Dedifferentiated amniotic fluid mesenchymal stem cell (primary cell): ENCODE measurements at regions not wholly inside any gene's neighbourhood (a gene's known extent, or its start where the extent isn't known, plus 50 kb on each side); places are given as distances from the start of the nearest gene placed in this dataset.

ENCODE experiments used
- DNase-seq: peaks from one replicate; pipeline ENCODE4 v3.0.0-alpha.2; 2016; ENCODE audit errors: extremely low spot score

GRCh38 chr16:51731160-51731559 lies 580.1 kb upstream of the SALL1 start:
- no peak for DNase-seq

GRCh38 chr16:51723036-51723724 lies 572.1 kb upstream of the SALL1 start:
- no peak for DNase-seq

DNA sequence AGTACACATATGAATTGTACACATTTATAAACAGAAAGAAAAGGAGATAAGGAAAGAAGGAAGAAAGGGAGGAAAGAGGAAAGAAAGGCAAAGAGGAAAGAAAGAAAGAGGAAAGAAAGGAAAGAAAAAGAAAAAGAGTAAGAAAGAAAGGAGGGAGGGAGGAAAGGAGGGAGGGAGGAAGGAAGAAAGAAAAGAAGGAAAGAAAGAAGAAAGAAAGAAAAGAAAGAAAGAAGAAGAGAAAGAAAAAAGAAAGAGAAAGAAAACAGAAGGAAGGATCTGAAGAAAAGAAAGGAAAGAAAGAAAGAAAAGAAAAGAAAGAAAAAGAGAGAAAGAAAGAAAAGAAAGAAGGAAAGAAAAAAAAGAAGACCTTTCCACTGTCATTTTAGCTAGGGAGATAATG lies 571.4 kb upstream of the SALL1 start:
- no peak for DNase-seq

- no peak for DNase-seq
Observed at GRCh38 chr16:51719376-51719775, 568.3 kb upstream of the SALL1 start.

DNA sequence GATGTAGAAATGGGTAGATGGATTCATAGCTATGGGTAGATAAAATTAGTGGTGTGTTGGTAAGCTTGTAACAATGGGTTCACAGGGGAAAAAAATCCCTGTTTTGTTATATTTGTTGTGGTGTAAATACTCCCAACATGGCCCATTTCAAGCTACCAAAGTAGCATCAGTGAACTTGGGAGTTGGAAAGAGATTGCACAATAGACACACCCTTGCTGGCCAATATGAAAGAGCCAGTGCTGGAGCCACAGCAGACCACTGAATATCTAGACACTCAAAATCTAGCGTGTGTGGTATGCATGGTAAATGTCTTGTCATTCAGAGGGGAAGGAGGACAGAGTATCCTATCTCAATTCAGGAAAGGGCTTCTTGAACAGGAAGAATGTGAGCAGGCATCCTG lies 565.1 kb upstream of the SALL1 start:
- no peak for DNase-seq

- no peak for DNase-seq
Observed at GRCh38 chr16:51713502-51713901, 562.4 kb upstream of the SALL1 start.

DNA sequence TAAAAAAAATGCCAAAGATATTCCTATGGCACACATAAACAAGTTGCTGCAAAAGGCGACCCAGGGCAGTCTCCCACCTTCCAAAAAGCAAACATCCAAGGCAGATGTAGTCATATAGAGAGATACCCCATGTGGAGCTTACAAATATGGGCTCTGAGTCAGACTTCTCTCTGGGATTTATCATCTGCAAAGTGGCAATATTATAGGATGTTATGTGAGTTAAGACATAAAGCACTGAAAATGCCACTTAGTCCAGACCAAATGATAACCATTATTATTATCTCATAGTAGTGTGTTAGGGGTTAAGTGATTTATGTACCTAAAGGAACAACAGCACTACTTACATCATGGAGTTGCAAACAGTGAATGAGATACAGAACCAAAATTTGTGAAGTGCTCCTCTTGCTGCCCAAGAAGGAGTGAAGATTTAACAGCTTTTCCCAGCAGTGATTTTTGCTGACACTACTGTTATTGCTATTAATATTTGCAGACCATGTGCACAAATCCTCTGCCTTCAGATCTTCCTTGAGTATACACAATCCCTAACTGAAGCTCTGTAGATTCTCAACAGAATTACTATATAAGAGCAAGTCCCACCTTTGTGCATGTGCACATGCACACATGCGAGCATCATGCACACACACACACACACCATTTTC lies 560.0 kb upstream of the SALL1 start:
- no peak for DNase-seq

DNA sequence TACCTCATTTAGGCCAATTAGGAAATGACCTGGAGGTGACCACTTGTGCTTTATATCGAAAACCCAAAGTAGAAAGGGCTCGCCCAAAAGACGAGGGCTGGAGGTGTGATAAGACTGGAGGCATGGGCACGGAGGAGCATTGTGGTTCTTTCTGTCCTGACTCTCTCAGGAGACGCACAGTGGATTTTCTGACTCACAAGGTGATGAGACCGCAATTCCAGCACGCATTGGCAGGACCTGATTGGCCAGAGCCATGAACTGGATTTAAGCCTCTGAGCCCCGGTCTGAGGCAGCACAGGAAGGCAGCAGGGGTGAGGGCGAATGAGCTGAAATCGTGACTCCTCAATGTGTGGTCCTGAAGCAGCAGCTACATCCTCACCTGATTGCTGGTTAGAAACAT lies 559.1 kb upstream of the SALL1 start:
- no peak for DNase-seq

GRCh38 chr16:51708861-51709260 lies 557.8 kb upstream of the SALL1 start:
- DNase-seq = no peak

DNA sequence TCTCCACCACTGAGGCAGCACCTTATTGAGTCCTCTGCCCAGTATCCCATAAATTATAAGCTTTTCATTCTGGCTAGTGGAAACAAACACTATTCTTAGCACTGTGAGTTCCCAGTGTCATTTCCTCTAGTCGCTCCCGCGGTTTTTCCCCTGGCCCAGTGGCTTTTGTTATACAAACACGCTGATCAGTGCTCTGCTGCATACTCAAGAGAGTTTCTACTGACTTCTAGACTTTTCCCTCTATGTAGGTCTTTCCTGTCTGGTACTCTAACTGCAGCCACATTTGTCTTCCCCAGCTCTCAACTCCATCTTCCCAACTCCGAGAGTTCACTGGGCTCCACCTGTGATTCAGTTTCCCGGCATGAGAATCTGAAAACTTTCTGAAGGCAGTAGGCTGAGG lies 556.6 kb upstream of the SALL1 start:
- no peak for DNase-seq

DNA sequence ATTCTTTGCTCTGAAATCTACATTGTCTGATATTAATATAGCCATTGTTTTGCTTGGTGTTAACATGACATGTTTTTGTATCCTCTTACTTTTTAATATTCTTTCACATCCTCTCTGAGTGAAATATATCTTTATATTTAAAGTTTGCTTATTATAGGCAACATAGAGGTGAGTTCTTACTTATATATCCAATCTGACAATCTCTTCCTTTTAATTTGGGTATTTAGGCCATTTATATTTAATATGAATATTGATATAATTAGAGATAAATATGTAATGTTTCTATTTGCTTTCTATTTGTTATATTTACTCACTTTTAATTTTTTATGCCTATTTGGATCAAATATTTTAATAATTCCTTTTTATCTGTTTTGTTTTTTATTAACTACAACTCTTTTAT lies 554.1 kb upstream of the SALL1 start:
- no peak for DNase-seq

DNA sequence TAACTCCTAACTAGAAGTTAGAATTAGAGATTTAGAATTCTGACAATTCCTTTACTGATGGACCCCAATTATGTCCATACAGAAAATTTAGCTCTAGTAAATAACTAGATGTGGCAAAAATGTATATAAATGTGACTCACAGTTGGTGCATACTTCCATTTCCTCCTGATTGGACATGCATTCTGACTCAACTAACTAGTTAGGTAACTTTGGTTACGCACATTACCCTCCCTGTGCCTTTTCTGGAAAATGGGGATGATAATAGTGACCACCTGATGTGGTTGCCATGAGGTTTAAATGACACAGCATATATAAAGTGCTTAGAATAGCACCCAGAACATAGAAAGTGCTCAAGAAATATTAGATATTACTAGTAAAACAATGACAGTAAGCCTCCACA lies 550.0 kb upstream of the SALL1 start:
- no peak for DNase-seq

DNA sequence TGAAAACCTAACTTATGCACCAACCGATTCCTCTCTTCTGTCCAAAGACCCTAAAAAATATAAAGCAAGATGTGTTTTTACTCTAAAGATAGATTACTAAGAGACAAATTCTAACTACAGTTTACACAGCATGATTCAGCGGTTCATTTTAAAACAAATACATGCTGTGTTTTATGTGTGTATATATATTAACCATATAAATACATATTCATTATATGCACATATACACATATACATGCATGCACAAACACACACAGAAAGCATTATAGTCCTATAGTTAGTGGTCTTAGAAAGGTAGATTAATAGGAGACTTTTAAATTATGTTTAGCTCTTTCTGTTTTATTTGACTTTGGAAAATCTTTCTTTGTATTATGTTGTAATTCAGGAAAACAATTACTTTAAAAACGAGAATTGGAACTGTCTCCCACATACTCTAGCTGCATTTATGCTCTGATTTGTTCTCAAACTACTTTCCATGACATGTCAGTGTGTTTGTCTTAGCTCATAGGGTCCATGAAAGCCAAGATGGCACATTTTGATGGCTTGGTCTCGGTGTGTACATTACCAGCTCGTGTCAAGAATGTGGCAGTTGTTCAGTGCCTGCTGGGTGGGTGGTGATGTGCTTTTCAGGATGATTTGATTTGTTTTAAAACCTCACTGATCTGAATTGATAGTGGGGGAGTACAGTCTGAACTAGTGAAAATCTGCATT lies 548.8 kb upstream of the SALL1 start:
- DNase-seq = no peak

DNA sequence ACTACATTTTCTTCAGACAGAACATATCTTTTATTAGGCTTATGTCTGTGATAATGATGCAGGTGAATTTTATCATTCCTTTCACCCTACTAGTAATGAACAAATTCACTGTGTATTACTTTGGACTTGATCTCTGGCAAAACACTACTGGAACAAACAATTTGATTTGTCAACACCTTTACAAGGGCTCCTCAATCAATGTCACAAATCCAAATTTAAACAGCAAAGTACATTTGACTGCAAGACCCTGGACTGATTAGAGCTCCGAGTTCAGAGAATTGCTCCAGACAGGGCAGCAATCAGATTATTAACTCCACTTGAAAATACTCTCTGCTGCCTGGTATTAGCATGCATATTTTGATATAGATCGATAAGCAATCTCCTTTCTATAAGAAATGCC lies 547.6 kb upstream of the SALL1 start:
- DNase-seq = no peak

DNA sequence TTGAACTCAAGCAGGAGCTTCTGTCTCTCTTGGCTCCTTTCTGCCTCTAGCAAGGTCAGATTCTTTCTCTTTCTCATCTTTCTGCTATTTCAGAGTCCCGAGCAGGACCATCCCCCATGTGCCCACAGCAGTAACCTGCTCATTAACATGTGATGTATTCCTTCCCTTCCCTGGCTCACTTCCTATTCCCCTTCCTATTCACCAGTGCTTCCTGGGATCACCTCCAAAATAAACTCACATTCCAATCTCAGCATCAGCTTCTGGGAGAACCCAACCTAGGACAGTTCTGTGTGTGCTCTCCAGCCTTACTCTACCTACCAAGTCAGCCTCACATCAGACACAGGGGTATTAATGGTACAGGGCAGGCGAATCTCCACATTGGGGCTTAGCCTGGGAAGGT lies 546.4 kb upstream of the SALL1 start:
- DNase-seq = no peak

DNA sequence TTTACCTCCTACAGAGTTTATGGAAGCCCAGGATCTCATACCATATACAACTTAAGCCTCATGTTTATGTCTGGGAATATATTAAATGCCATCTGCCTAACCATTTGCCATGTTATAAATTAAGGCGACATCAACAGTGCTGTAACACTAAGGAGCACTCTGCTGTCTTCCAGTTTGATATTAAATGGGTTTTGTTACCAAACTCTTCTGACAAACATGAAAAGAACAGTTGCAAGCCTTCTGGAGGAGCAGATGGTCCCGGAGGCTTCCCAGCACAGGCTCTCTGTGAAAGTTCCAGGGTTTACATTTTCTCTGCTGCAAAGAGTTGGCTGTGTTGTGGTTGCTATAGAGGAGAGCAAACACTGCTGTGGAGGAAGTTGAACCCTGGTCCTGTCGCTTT lies 545.3 kb upstream of the SALL1 start:
- no peak for DNase-seq

DNA sequence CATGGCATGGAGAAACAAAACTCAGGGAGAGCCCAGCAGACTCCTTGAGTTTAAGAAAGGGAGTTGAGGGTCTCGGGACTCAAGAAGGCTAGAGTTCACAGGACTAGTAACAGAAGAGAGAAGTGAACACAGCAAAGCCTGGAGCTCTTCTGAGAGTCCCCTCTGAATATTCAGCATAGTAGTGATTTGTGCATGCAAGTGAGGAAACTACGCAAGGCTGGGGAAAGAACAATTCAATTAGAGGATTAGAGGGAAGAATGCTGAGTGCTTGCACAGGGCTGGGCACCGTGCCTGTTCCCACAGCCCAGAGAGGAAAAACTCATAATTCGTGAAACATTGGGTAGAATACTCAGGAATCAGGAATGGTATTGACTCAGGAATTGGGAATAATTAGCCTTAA lies 540.0 kb upstream of the SALL1 start:
- DNase-seq = no peak

GRCh38 chr16:51685498-51685897 lies 534.4 kb upstream of the SALL1 start:
- DNase-seq = no peak

DNA sequence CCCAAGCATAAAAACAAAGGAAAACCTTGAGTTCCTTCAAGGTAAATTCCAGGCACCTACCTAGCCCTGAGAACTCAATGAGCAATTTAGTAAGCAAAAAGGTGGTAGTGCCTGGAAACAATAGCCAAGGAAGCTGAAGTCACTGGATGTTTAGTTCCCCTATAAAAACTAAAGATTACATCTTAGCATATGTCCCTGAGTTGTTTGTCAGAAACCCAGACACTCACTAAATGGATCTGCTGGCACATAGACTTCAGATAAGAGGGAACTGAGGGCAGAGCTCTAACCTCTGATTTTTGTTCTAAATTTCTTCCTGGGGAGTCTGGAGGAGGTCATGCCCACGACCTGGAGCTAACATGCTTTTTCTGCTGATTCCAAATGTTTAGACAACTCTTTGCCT lies 532.8 kb upstream of the SALL1 start:
- no peak for DNase-seq

DNA sequence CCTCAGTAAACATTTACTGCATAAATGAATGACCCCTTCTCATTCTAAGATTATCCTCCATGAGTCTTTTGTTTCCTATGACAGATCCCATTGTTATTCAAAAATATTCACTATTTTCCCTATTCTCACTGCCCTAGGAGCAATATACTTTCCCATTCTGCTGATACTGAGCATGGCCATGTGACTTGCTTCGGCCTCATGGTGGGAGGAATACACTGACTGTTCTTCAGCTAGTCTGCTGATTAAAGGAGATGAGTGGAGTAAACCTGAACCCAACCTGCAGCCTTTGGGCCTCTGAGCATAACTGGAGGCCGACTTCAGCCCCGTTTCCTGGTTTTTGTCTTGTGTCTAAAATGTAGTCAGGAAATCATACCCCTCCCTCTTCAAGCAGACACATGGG lies 531.8 kb upstream of the SALL1 start:
- DNase-seq = no peak

- no peak for DNase-seq
Observed at GRCh38 chr16:51674615-51675014, 523.5 kb upstream of the SALL1 start.

- no peak for DNase-seq
Observed at GRCh38 chr16:51670527-51670926, 519.5 kb upstream of the SALL1 start.

GRCh38 chr16:51666821-51667220 lies 515.8 kb upstream of the SALL1 start:
- no peak for DNase-seq
